H1 (cell line): ENCODE measurements at regions not wholly inside any gene's neighbourhood (a gene's known extent, or its start where the extent isn't known, plus 50 kb on each side); places are given as distances from the start of the nearest gene placed in this dataset.

Source experiments
- RAD21 ChIP-seq, 2 experiments: IDR thresholded peaks in 1 of 2; conservative IDR thresholded peaks in 1 of 2; 2 replicates each; pipeline ENCODE4 v1.6.1; 2011; ENCODE audit warnings: low read depth in 2 of 2, low read length in 2 of 2, improper control_type of control experiment in 1 of 2, inconsistent platforms in 1 of 2, mild to moderate bottlenecking in 1 of 2, moderate library complexity in 1 of 2
- TF ChIP-seq, protein P1 (sequence below): IDR thresholded peaks from 2 replicates; pipeline ENCODE4 v1.6.1; 2012; ENCODE audit warnings: low read length, inconsistent platforms

DNA sequence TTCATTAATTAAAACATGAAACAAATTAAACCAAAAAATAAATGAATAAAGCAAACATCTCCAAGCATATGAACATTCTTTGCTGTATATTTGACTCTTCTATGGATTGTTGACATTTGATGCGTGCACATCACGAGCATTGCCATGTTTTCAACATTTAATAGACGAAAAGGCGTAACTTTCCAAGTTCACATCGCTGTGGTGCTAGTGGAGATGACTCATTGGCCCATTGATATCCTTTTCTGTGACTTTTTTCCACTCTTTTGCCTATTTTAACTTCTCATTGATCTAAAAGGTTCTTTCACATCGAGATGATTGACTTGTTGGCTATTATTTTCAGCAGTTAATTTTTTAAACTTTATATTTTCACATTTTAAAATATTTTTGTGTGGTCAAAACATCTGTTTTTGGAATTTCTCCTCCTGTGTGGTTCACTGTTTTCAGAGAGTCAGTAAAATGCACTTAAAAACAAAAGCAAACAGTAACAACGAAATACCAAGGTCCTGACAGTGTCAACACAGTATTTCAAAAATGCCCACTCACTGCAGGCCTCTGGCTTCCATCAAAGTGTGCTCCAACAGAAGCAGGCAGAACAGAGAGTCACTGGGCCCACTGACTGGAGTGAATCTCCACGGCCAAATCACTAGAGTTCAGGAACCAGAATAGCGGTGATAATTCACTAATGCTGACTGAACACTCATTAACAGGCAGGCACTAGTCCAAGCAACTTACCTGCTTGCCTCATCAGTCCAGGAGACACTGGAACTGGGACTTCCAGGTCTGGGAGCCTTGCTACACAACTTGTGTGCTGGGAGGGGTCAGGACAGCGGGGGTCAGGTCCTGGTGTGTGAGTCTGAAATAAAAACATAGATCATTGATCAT, 372.2 kb upstream of the SMIM21 start (continued):
- TF ChIP-seq, protein P1, sequence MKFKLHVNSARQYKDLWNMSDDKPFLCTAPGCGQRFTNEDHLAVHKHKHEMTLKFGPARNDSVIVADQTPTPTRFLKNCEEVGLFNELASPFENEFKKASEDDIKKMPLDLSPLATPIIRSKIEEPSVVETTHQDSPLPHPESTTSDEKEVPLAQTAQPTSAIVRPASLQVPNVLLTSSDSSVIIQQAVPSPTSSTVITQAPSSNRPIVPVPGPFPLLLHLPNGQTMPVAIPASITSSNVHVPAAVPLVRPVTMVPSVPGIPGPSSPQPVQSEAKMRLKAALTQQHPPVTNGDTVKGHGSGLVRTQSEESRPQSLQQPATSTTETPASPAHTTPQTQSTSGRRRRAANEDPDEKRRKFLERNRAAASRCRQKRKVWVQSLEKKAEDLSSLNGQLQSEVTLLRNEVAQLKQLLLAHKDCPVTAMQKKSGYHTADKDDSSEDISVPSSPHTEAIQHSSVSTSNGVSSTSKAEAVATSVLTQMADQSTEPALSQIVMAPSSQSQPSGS: no peak
- no peak for TF ChIP-seq RAD21 (IDR thresholded peaks at IDR 0.05 in 1 of 2, conservative IDR thresholded peaks at IDR 0.05 in 1 of 2; ENCODE audit: low read depth in 2 of 2, low read length in 2 of 2)
- TF ChIP-seq, all 59 proteins: peak for 0
